SK-N-SH (cell line): ENCODE measurements at regions not wholly inside any gene's neighbourhood (a gene's known extent, or its start where the extent isn't known, plus 50 kb on each side); places are given as distances from the start of the nearest gene placed in this dataset.

Experiments
- CTCF ChIA-PET: fragments of 300-600, 350-600 bp; formaldehyde crosslinking; extraction: SDS; loops from one replicate; lab custom pipeline; 2021; lab: Yijun Ruan, JAX
- POLR2A ChIA-PET: fragments of 350-600 bp; sonication (Branson Sonifier 250); formaldehyde crosslinking; extraction: SDS; loops from one replicate; lab custom pipeline; 2020; ENCODE audit warnings: antibody characterized with exemption, inconsistent platforms; lab: Yijun Ruan, JAX
- DNase-seq: peaks from one replicate; pipeline ENCODE4 v3.0.0; 2012
- H2AFZ ChIP-seq: fragments of 200-600 bp; sonication (generic); 2 replicates; pipeline ENCODE4 v1.8.1; 2016; ENCODE audit warnings: antibody characterized with exemption, mild to moderate bottlenecking, low read depth
- H3F3A ChIP-seq: fragments of 200-600 bp; sonication (generic); replicated peaks from 2 replicates; pipeline ENCODE3; 2016; ENCODE audit warnings: antibody characterized with exemption, mild to moderate bottlenecking; ENCODE audit not compliant: insufficient read depth
- H3K27ac ChIP-seq, 2 experiments: fragments of 200-500 bp in 1 of 2; fragments of 200-600 bp in 1 of 2; sonication (Bioruptor generic) in 1 of 2; sonication (generic), shearing (Covaris generic) in 1 of 2; 2 replicates each; pipeline versions ENCODE4 v1.5.1 to v1.6.1; 2014 to 2016; ENCODE audit warnings: low read depth in 2 of 2, inconsistent platforms in 1 of 2, low read length in 1 of 2, mild to moderate bottlenecking in 1 of 2, mixed read lengths in 1 of 2
- H3K27me3 ChIP-seq: fragments of 200-600 bp; sonication (generic), shearing (Covaris generic); 2 replicates; pipeline ENCODE4 v1.6.1; 2016; ENCODE audit warnings: mixed run types; ENCODE audit not compliant: insufficient read depth
- H3K36me3 ChIP-seq, 2 experiments: fragments of 200-500 bp in 1 of 2; fragments of 200-600 bp in 1 of 2; sonication (Bioruptor generic) in 1 of 2; sonication (generic) in 1 of 2; replicated peaks in 1 of 2; 2 replicates each; pipeline versions ENCODE3 to v1.5.1; 2014 to 2016; ENCODE audit warnings: low read length in 1 of 2, mild to moderate bottlenecking in 1 of 2; ENCODE audit not compliant: insufficient read depth in 2 of 2, control insufficient read depth in 1 of 2
- H3K4me1 ChIP-seq, 2 experiments: fragments of 200-500 bp in 1 of 2; fragments of 200-600 bp in 1 of 2; sonication (Bioruptor generic) in 1 of 2; sonication (generic), shearing (Covaris generic) in 1 of 2; 2 replicates each; pipeline versions ENCODE4 v1.5.1 to v1.6.1; 2014 to 2016; ENCODE audit warnings: low read depth in 1 of 2, low read length in 1 of 2, mixed run types in 1 of 2; ENCODE audit not compliant: insufficient read depth in 2 of 2, control insufficient read depth in 1 of 2
- H3K4me2 ChIP-seq: fragments of 200-600 bp; sonication (generic), shearing (Covaris generic); 2 replicates; pipeline ENCODE4 v1.6.1; 2017; ENCODE audit warnings: mixed run types
- H3K4me3 ChIP-seq, 2 experiments: fragments of 200-500 bp in 1 of 2; fragments of 200-600 bp in 1 of 2; sonication (Bioruptor generic) in 1 of 2; sonication (generic), shearing (Covaris generic) in 1 of 2; 2 replicates each; pipeline versions ENCODE4 v1.5.1 to v1.8.1; 2014 to 2016; ENCODE audit warnings: low read depth in 2 of 2, inconsistent platforms in 1 of 2, low read length in 1 of 2, mild to moderate bottlenecking in 1 of 2, mixed read lengths in 1 of 2, moderate library complexity in 1 of 2
- H3K79me2 ChIP-seq: fragments of 200-600 bp; sonication (generic); 2 replicates; pipeline ENCODE4 v1.8.1; 2017; ENCODE audit warnings: mild to moderate bottlenecking; ENCODE audit not compliant: insufficient read depth
- H3K9ac ChIP-seq: fragments of 200-600 bp; sonication (generic); 2 replicates; pipeline ENCODE4 v1.6.1; 2017; ENCODE audit warnings: mixed run types
- H3K9me2 ChIP-seq: fragments of 200-600 bp; sonication (generic); 2 replicates; pipeline ENCODE4 v1.6.1; 2017; ENCODE audit warnings: mixed run types
- H3K9me3 ChIP-seq: fragments of 200-600 bp; sonication (generic); 2 replicates; pipeline ENCODE4 v1.6.1; 2017; ENCODE audit warnings: mixed run types, mild to moderate bottlenecking, moderate library complexity
- H4K20me1 ChIP-seq: fragments of 200-600 bp; sonication (generic); 2 replicates; pipeline ENCODE4 v1.6.1; 2017; ENCODE audit warnings: mild to moderate bottlenecking, mixed run types; ENCODE audit not compliant: insufficient read depth
- CHD2 ChIP-seq: fragments of 150-350 bp; IDR thresholded peaks from 2 replicates; pipeline ENCODE4 v1.6.1; 2018; ENCODE audit warnings: low read length; ENCODE audit not compliant: partially characterized antibody
- EZH2phosphoT487 ChIP-seq: fragments of 200-600 bp; sonication (generic); IDR thresholded peaks from 2 replicates; pipeline ENCODE4 v1.6.1; 2017; ENCODE audit warnings: low read depth, mixed run types, mild to moderate bottlenecking, antibody characterized with exemption, moderate library complexity, borderline replicate concordance
- FOSL2 ChIP-seq: IDR thresholded peaks from 2 replicates; pipeline ENCODE4 v1.4.0; 2012; ENCODE audit warnings: low read depth, mild to moderate bottlenecking, moderate library complexity, borderline replicate concordance
- FOXJ3 ChIP-seq: sonication (generic); formaldehyde crosslinking; IDR thresholded peaks from 2 replicates; pipeline ENCODE4 v1.5.1; 2020; ENCODE audit warnings: mild to moderate bottlenecking, missing genetic modification reagents
- FOXM1 ChIP-seq: IDR thresholded peaks from 2 replicates; pipeline ENCODE4 v1.4.0; 2012; ENCODE audit warnings: low read depth, mild to moderate bottlenecking
- GATA2 ChIP-seq: sonication (generic); formaldehyde crosslinking; IDR thresholded peaks from 2 replicates; pipeline ENCODE4 v1.5.0; 2020; ENCODE audit warnings: mild to moderate bottlenecking, missing genetic modification reagents
- JUND ChIP-seq: IDR thresholded peaks from 2 replicates; pipeline ENCODE4 v1.4.0; 2012
- NFIC ChIP-seq: IDR thresholded peaks from 2 replicates; pipeline ENCODE4 v1.4.0; 2012; ENCODE audit warnings: borderline replicate concordance
- NRF1 ChIP-seq: IDR thresholded peaks from 2 replicates; pipeline ENCODE4 v1.6.1; 2012; ENCODE audit warnings: low read depth, mild to moderate bottlenecking, low read length
- POLR2AphosphoS5 ChIP-seq: IDR thresholded peaks from 2 replicates; pipeline ENCODE4 v1.6.1; 2012; ENCODE audit warnings: low read depth, low read length
- RCOR1 ChIP-seq: fragments of 150-350 bp; IDR thresholded peaks from 2 replicates; pipeline ENCODE4 v1.6.1; 2017; ENCODE audit warnings: antibody characterized with exemption, low read length
- RFX5 ChIP-seq: IDR thresholded peaks from 2 replicates; pipeline ENCODE4 v1.6.1; 2012; ENCODE audit warnings: mild to moderate bottlenecking, improper control_type of control experiment, low read length
- RXRA ChIP-seq: IDR thresholded peaks from 2 replicates; pipeline ENCODE4 v1.4.0; 2012; ENCODE audit warnings: low read depth, mild to moderate bottlenecking, borderline replicate concordance
- SMC3 ChIP-seq: IDR thresholded peaks from 2 replicates; pipeline ENCODE4 v1.6.1; 2012; ENCODE audit warnings: low read depth, low read length, improper control_type of control experiment
- TEAD4 ChIP-seq: IDR thresholded peaks from 2 replicates; pipeline ENCODE4 v1.4.0; 2012; ENCODE audit warnings: mild to moderate bottlenecking, borderline replicate concordance; ENCODE audit not compliant: insufficient read depth
- WGBS: methylation state at CpG from one replicate; pipeline ENCODE4 v1.1.6; 2017; ENCODE audit warnings: low lambda C conversion rate; 5-methylcytosine and 5-hydroxymethylcytosine counted together
- TF ChIP-seq, protein P1 (sequence below): fragments of 150-350 bp; IDR thresholded peaks from 2 replicates; pipeline ENCODE4 v1.6.1; 2017; ENCODE audit warnings: antibody characterized with exemption, low read length, low read depth, borderline replicate concordance
- TF ChIP-seq, protein P2 (sequence below): IDR thresholded peaks from 2 replicates; pipeline ENCODE4 v1.4.0; 2012; ENCODE audit warnings: low read depth
- TF ChIP-seq, protein P3 (sequence below): IDR thresholded peaks from 2 replicates; pipeline ENCODE4 v1.4.0; 2012; ENCODE audit warnings: low read depth, borderline replicate concordance

DNA sequence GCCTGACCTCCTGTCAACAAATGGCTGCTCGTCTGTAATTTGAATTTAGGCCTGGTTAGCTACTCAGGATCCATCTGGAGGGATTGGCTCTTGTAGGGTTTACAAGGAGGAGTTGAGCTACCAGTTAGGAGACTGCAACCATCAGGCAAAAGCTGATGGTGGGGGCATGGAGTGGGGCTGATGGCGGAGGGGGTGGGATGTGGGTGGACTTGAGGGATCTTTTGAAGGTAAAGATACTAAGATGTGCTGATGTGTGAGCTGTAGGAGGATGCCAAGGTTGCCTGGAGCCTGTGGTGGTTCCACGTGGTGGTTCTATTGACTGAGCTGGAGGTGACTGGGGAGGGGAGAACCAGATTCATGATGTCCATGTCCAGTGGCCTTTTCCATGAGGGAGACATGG lies 240.7 kb downstream of the LPIN1 start:
- no peak overlapping the region for H3K4me3 ChIP-seq
- H3K36me3 ChIP-seq: no peaks in the 10 kb centered on the region
- H3K4me2 ChIP-seq: no peak overlapping the region
- WGBS: 55% methylated on average over 3 of the region's 3 CpGs
- H3K4me1 ChIP-seq: peaks cover 0 to 2% of the 10 kb centered on the region in 2 experiments; a peak in 1 of 4 replicates
- CTCF ChIA-PET: interaction anchor here (0.9 kb wide), 1 partner anchor 25 kb away, joined by 3 read pairs; no protein-coding TSS in a partner anchor
- H3F3A ChIP-seq: no peaks in the 10 kb centered on the region
- no peaks in the 10 kb centered on the region for H3K9me3 ChIP-seq
- no peak overlapping the region for H2AFZ ChIP-seq
- no peak for TF ChIP-seq NRF1
- TF ChIP-seq GATA2: no peak
- TF ChIP-seq, protein P1, sequence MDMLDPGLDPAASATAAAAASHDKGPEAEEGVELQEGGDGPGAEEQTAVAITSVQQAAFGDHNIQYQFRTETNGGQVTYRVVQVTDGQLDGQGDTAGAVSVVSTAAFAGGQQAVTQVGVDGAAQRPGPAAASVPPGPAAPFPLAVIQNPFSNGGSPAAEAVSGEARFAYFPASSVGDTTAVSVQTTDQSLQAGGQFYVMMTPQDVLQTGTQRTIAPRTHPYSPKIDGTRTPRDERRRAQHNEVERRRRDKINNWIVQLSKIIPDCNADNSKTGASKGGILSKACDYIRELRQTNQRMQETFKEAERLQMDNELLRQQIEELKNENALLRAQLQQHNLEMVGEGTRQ: no peak
- TF ChIP-seq RCOR1: no peak
- TF ChIP-seq, all 33 proteins: peak for 0
- no peak for DNase-seq
- no peak overlapping the region for H3K9ac ChIP-seq
- no peaks in the 10 kb centered on the region for H3K27me3 ChIP-seq
- H4K20me1 ChIP-seq: no peaks in the 10 kb centered on the region
- no peak overlapping the region for H3K27ac ChIP-seq
- no peaks in the 10 kb centered on the region for H3K9me2 ChIP-seq
- POLR2A ChIA-PET: no interaction called here
- no peaks in the 10 kb centered on the region for H3K79me2 ChIP-seq

DNA sequence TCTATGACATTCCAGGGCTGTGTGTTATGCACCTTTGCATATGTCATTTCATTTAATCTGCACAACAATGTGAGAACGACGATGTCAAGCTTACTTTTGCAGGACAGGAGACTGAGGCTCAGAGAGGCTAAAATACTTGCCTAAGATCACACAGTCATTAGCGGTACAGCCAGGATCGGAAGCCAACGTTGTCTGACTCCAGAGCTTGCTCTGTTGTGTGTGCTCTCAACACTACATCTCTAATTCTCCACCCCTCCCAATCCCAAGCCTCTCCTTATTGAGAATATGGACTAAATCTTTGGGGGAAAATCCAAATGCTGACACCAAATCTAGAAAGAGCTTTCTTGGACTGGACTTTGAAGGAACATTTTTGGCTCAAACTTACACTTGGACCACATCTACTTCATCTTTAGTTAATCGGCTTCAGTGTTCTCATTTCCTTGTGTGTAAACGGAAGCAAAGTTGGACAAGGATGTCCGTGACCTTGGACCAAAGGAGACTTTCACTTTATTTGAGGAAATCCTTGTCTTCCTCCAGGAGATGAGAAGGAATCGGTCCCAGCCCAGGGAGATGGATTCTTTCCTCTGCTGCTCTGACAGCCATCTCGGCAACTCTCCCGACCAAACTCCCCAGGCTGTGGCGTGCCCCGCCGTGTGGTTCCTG lies 242.4 kb downstream of the LPIN1 start:
- no peak overlapping the region for H3K27ac ChIP-seq
- no peaks in the 10 kb centered on the region for H3K9me2 ChIP-seq
- TF ChIP-seq CHD2 (no peak), RXRA (no peak), SMC3 (no peak), JUND (no peak), RFX5 (no peak), RCOR1 (no peak), POLR2AphosphoS5 (no peak), FOXM1 (no peak), EZH2phosphoT487 (no peak), FOSL2 (no peak), TEAD4 (no peak), NFIC (no peak), NRF1 (no peak), FOXJ3 (CRISPR knock-in tag) (no peak)
- TF ChIP-seq, protein P1: no peak
- TF ChIP-seq, protein P2, sequence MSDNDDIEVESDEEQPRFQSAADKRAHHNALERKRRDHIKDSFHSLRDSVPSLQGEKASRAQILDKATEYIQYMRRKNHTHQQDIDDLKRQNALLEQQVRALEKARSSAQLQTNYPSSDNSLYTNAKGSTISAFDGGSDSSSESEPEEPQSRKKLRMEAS: no peak
- TF ChIP-seq, protein P3, sequence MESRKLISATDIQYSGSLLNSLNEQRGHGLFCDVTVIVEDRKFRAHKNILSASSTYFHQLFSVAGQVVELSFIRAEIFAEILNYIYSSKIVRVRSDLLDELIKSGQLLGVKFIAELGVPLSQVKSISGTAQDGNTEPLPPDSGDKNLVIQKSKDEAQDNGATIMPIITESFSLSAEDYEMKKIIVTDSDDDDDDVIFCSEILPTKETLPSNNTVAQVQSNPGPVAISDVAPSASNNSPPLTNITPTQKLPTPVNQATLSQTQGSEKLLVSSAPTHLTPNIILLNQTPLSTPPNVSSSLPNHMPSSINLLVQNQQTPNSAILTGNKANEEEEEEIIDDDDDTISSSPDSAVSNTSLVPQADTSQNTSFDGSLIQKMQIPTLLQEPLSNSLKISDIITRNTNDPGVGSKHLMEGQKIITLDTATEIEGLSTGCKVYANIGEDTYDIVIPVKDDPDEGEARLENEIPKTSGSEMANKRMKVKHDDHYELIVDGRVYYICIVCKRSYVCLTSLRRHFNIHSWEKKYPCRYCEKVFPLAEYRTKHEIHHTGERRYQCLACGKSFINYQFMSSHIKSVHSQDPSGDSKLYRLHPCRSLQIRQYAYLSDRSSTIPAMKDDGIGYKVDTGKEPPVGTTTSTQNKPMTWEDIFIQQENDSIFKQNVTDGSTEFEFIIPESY: no peak
- no peaks in the 10 kb centered on the region for H4K20me1 ChIP-seq
- H3K9me3 ChIP-seq: no peaks in the 10 kb centered on the region
- no peak overlapping the region for H3K4me3 ChIP-seq
- H3K79me2 ChIP-seq: no peaks in the 10 kb centered on the region
- H3K4me2 ChIP-seq: no peak overlapping the region
- no peaks in the 10 kb centered on the region for H3F3A ChIP-seq
- DNase-seq: no peak
- 82% methylated on average over 14 of the region's 14 CpGs for WGBS
- CTCF ChIA-PET: no interaction called here
- POLR2A ChIA-PET: no interaction called here
- peaks cover 0 to 2% of the 10 kb centered on the region in 2 experiments; a peak in 1 of 4 replicates for H3K4me1 ChIP-seq
- no peaks in the 10 kb centered on the region for H3K36me3 ChIP-seq
- no peaks in the 10 kb centered on the region for H3K27me3 ChIP-seq
- no peak overlapping the region for H3K9ac ChIP-seq
- H2AFZ ChIP-seq: no peak overlapping the region
